ENCODE measurements at regions not wholly inside any gene's neighbourhood (a gene's known extent, or its start where the extent isn't known, plus 50 kb on each side); places are given as distances from the start of the nearest gene placed in this dataset.
A peak's percentile ranks its signal among the peaks of the same experiment; 100 is the strongest.
"Not testable (repeated sequence)": the region's sequence is repeated elsewhere in the genome, so short reads cannot be mapped to it uniquely, and the experiment has no call there.

GRCh38 chr22:25426530-25427308 lies 137.8 kb upstream of the GRK3 start:
- peak; percentile 69 for TF ChIP-seq CTCF (conservative IDR thresholded peaks at IDR 0.05; ENCODE audit: low read length)
- H3K9me3 ChIP-seq (ENCODE audit: low read length); BruUV-seq (replicated peaks); intact Hi-C loops (cut with micrococcal nuclease; ENCODE audit: unreplicated experiment); H3K4me3 ChIP-seq (ENCODE audit: low read depth, low read length, poor library complexity, severe bottlenecking); POLR2A ChIA-PET; H3K79me2 ChIP-seq (ENCODE audit: insufficient read depth, low read depth, low read length); CTCF ChIA-PET (ENCODE audit: unreplicated experiment); H4K20me1 ChIP-seq (ENCODE audit: insufficient read depth, low read length); H3K9me2 ChIP-seq (ENCODE audit: insufficient read depth, low read length); H2AFZ ChIP-seq (ENCODE audit: low read length); H3K36me3 ChIP-seq (ENCODE audit: insufficient read depth, low read length); H3K4me2 ChIP-seq (ENCODE audit: low read length); H3K27ac ChIP-seq (ENCODE audit: low read depth, low read length, poor library complexity, severe bottlenecking); H3K4me1 ChIP-seq (ENCODE audit: insufficient read depth, low read length, poor library complexity, severe bottlenecking): not testable (repeated sequence)
- peak; percentile 21 for DNase-seq (ENCODE audit: low spot score)

GRCh38 chr22:25431637-25432342 lies 132.7 kb upstream of the GRK3 start:
- intact Hi-C loops (cut with micrococcal nuclease; ENCODE audit: unreplicated experiment); CTCF ChIA-PET (ENCODE audit: unreplicated experiment): not testable (repeated sequence)

GRCh38 chr22:25433381-25433970 lies 131.0 kb upstream of the GRK3 start:
- H4K20me1 ChIP-seq (ENCODE audit: insufficient read depth, low read length); BruUV-seq (replicated peaks); DNase-seq (ENCODE audit: low spot score); intact Hi-C loops (cut with micrococcal nuclease; ENCODE audit: unreplicated experiment); H3K4me1 ChIP-seq (ENCODE audit: insufficient read depth, low read length, poor library complexity, severe bottlenecking); H2AFZ ChIP-seq (ENCODE audit: low read length); H3K36me3 ChIP-seq (ENCODE audit: insufficient read depth, low read length); H3K27ac ChIP-seq (ENCODE audit: low read depth, low read length, poor library complexity, severe bottlenecking); H3K4me3 ChIP-seq (ENCODE audit: low read depth, low read length, poor library complexity, severe bottlenecking); H3K9me2 ChIP-seq (ENCODE audit: insufficient read depth, low read length); CTCF ChIA-PET (ENCODE audit: unreplicated experiment); H3K4me2 ChIP-seq (ENCODE audit: low read length); POLR2A ChIA-PET; H3K79me2 ChIP-seq (ENCODE audit: insufficient read depth, low read depth, low read length); H3K9me3 ChIP-seq (ENCODE audit: low read length): not testable (repeated sequence)

More at GRCh38 chr22:25431637-25432342, 132.7 kb upstream of the GRK3 start:
- H2AFZ ChIP-seq (ENCODE audit: low read length); H3K4me3 ChIP-seq (ENCODE audit: low read depth, low read length, poor library complexity, severe bottlenecking); BruUV-seq (replicated peaks); POLR2A ChIA-PET; H3K9me3 ChIP-seq (ENCODE audit: low read length); H4K20me1 ChIP-seq (ENCODE audit: insufficient read depth, low read length); H3K9me2 ChIP-seq (ENCODE audit: insufficient read depth, low read length); H3K27ac ChIP-seq (ENCODE audit: low read depth, low read length, poor library complexity, severe bottlenecking); H3K36me3 ChIP-seq (ENCODE audit: insufficient read depth, low read length); H3K4me1 ChIP-seq (ENCODE audit: insufficient read depth, low read length, poor library complexity, severe bottlenecking); H3K79me2 ChIP-seq (ENCODE audit: insufficient read depth, low read depth, low read length); DNase-seq (ENCODE audit: low spot score); H3K4me2 ChIP-seq (ENCODE audit: low read length): not testable (repeated sequence)

All from OCI-LY7 (cell line).